ENCODE measurements at regions not wholly inside any gene's neighbourhood (a gene's known extent, or its start where the extent isn't known, plus 50 kb on each side); places are given as distances from the start of the nearest gene placed in this dataset.
A peak's percentile ranks its signal among the peaks of the same experiment; 100 is the strongest.

DNA sequence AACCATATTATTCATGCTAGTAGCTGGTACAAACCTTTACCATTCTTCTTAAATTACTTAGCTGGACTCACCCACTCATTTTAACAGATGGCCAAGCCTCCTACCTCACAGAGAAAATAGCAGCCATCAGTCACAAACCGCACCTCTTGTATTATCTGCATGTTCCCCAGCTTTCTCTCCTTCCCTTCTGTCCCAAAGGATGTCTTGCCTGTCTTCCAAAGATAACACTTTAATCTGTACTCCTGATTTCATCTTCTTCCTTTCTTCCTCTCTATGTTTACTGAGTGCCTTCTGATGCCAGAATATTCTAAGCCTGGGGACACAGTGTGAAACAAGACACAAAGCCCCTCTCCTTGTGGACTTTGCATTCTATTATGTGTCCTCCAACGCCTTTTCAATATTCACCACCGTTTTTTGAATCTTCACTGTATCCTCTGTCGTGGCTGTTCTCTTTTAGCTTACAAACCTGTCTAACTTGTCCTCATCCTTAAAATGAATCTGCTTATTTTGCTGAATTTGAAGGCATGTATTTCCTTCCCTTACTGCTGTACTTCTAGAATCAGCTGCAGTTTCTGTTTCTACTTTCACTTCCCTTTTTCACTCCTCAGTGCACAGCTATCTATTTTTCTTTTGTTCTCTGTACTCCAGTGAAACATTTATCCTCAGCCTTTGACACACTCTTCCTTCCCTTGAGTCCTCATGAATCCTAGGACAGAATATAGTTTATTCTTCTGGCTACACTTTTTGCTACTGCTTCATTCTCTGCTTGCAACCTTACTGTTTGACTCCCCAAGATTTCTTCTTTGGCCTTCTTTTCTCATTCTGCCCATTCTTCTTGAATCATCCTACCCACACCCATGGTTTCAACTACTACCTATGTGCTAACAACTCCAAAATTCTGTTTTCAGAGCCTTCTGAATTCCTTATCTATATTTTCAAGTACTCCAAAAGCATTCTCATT, 216.9 kb upstream of the SAMSN1 start (continued):
- peak; percentile 56 for TF ChIP-seq RUNX3 (IDR thresholded peaks at IDR 0.05; ENCODE audit: low read length)
- TF ChIP-seq, protein P1, sequence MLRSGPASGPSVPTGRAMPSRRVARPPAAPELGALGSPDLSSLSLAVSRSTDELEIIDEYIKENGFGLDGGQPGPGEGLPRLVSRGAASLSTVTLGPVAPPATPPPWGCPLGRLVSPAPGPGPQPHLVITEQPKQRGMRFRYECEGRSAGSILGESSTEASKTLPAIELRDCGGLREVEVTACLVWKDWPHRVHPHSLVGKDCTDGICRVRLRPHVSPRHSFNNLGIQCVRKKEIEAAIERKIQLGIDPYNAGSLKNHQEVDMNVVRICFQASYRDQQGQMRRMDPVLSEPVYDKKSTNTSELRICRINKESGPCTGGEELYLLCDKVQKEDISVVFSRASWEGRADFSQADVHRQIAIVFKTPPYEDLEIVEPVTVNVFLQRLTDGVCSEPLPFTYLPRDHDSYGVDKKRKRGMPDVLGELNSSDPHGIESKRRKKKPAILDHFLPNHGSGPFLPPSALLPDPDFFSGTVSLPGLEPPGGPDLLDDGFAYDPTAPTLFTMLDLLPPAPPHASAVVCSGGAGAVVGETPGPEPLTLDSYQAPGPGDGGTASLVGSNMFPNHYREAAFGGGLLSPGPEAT (IDR thresholded peaks at IDR 0.05; ENCODE audit: low read depth) = peak; percentile 88; the same call in 1 of the 2 replicates
- peak; percentile 28; the same call in 1 of the 2 replicates for TF ChIP-seq SMC3 (IDR thresholded peaks at IDR 0.05; ENCODE audit: borderline replicate concordance, low read length)
- TF ChIP-seq MTA3 (IDR thresholded peaks at IDR 0.05; ENCODE audit: borderline replicate concordance, low read length) = 0 out of 2 replicates have a peak, but pooled peaks have one; percentile 24
- TF ChIP-seq POLR2AphosphoS2 (IDR thresholded peaks at IDR 0.05; ENCODE audit: low read depth, low read length) = no peak
- peak; percentile 91 for TF ChIP-seq NFIC (IDR thresholded peaks at IDR 0.05; ENCODE audit: low read depth, low read length)
- TF ChIP-seq BHLHE40 (IDR thresholded peaks at IDR 0.05; ENCODE audit: borderline replicate concordance in 1 of 2, low read depth in 2 of 2, low read length in 1 of 2) = peak in 1 of 2 experiments; percentile 64; a peak in 2 of 4 replicates
- TF ChIP-seq RELA (IDR thresholded peaks at IDR 0.05; ENCODE audit: borderline replicate concordance, partially characterized antibody) = no peak
- peak; percentile 87 for TF ChIP-seq NBN (IDR thresholded peaks at IDR 0.05)
- peak; percentile 90; the same call in 1 of the 2 replicates for TF ChIP-seq RCOR1 (conservative IDR thresholded peaks at IDR 0.05; ENCODE audit: low read depth, low read length)
- TF ChIP-seq STAT3 (IDR thresholded peaks at IDR 0.05; ENCODE audit: low read depth, low read length) = peak; percentile 51; the same call in 1 of the 2 replicates
- peak; percentile 51; the same call in 1 of the 2 replicates for TF ChIP-seq POLR2AphosphoS5 (IDR thresholded peaks at IDR 0.05; ENCODE audit: low read length)
- no peak for TF ChIP-seq ASH2L (IDR thresholded peaks at IDR 0.05; ENCODE audit: borderline replicate concordance, low read depth)
- TF ChIP-seq POU2F2 (IDR thresholded peaks at IDR 0.05; ENCODE audit: borderline replicate concordance, low read depth, low read length) = no peak
- TF ChIP-seq, protein P2, sequence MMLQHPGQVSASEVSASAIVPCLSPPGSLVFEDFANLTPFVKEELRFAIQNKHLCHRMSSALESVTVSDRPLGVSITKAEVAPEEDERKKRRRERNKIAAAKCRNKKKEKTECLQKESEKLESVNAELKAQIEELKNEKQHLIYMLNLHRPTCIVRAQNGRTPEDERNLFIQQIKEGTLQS (IDR thresholded peaks at IDR 0.05; ENCODE audit: borderline replicate concordance, extremely low read depth, low read depth, low read length) = no peak
- no peak for TF ChIP-seq TCF3 (IDR thresholded peaks at IDR 0.05; ENCODE audit: borderline replicate concordance, insufficient read depth, low read depth, low read length)
- 0 out of 2 replicates have a peak, but pooled peaks have one; percentile 15 for TF ChIP-seq ZNF24 (IDR thresholded peaks at IDR 0.05)
- peak; percentile 70 for TF ChIP-seq FOXM1 (IDR thresholded peaks at IDR 0.05; ENCODE audit: low read depth, low read length)
- TF ChIP-seq, protein P3, sequence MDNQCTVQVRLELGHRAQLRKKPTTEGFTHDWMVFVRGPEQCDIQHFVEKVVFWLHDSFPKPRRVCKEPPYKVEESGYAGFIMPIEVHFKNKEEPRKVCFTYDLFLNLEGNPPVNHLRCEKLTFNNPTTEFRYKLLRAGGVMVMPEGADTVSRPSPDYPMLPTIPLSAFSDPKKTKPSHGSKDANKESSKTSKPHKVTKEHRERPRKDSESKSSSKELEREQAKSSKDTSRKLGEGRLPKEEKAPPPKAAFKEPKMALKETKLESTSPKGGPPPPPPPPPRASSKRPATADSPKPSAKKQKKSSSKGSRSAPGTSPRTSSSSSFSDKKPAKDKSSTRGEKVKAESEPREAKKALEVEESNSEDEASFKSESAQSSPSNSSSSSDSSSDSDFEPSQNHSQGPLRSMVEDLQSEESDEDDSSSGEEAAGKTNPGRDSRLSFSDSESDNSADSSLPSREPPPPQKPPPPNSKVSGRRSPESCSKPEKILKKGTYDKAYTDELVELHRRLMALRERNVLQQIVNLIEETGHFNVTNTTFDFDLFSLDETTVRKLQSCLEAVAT (IDR thresholded peaks at IDR 0.05) = peak; percentile 55
- TF ChIP-seq CHD2 (IDR thresholded peaks at IDR 0.05; ENCODE audit: borderline replicate concordance, low read depth, low read length) = peak; percentile 50; the same call in 1 of the 2 replicates
- TF ChIP-seq SMAD5 (IDR thresholded peaks at IDR 0.05; ENCODE audit: low read depth) = no peak
- TF ChIP-seq IKZF2 (IDR thresholded peaks at IDR 0.05) = peak; percentile 92 to 96
- TF ChIP-seq, protein P4, sequence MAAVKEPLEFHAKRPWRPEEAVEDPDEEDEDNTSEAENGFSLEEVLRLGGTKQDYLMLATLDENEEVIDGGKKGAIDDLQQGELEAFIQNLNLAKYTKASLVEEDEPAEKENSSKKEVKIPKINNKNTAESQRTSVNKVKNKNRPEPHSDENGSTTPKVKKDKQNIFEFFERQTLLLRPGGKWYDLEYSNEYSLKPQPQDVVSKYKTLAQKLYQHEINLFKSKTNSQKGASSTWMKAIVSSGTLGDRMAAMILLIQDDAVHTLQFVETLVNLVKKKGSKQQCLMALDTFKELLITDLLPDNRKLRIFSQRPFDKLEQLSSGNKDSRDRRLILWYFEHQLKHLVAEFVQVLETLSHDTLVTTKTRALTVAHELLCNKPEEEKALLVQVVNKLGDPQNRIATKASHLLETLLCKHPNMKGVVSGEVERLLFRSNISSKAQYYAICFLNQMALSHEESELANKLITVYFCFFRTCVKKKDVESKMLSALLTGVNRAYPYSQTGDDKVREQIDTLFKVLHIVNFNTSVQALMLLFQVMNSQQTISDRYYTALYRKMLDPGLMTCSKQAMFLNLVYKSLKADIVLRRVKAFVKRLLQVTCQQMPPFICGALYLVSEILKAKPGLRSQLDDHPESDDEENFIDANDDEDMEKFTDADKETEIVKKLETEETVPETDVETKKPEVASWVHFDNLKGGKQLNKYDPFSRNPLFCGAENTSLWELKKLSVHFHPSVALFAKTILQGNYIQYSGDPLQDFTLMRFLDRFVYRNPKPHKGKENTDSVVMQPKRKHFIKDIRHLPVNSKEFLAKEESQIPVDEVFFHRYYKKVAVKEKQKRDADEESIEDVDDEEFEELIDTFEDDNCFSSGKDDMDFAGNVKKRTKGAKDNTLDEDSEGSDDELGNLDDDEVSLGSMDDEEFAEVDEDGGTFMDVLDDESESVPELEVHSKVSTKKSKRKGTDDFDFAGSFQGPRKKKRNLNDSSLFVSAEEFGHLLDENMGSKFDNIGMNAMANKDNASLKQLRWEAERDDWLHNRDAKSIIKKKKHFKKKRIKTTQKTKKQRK (IDR thresholded peaks at IDR 0.05; ENCODE audit: low read depth, low read length) = no peak
